ENCODE measurements at regions not wholly inside any gene's neighbourhood (a gene's known extent, or its start where the extent isn't known, plus 50 kb on each side); places are given as distances from the start of the nearest gene placed in this dataset.

DNA sequence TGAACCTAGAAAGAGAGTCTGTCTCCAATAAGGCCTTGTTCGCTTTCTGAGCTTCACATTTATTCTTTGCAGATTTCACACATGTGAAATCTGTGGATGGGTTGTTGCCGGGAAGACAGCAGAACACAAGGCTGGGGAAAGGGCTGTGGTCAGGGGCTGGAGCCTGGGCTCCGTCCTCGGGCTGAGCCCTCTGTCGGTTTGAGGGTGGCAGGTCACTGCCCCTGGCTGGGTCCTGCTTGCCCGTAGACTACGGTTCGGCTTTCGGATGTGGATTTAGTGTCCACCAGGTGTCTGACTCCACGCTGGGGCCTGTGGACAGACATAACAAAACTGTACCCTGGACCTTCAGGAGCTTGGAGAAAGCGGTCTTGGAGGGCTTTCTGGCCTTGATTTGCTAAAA lies 117.0 kb upstream of the ALX4 start:
- TF ChIP-seq ZNF274 (IDR thresholded peaks at IDR 0.05; ENCODE audit: low read depth, low read length): no peak
- no peak for TF ChIP-seq YY1 (IDR thresholded peaks at IDR 0.05; ENCODE audit: insufficient read depth, insufficient read length)

All from NT2/D1 (cell line).